AG09319 (cell line): ENCODE measurements at regions not wholly inside any gene's neighbourhood (a gene's known extent, or its start where the extent isn't known, plus 50 kb on each side); places are given as distances from the start of the nearest gene placed in this dataset.

ENCODE experiments used
- DNase-seq: peaks from one replicate; pipeline ENCODE4 v3.0.0-alpha.2; 2010; ENCODE audit warnings: low read depth; ENCODE audit errors: extremely low read depth
- CTCF ChIP-seq: IDR thresholded peaks from 2 replicates; pipeline ENCODE4 v1.5.1; 2011; ENCODE audit warnings: low read depth, mild to moderate bottlenecking, inconsistent platforms, low read length, moderate library complexity

- no peak for DNase-seq
- TF ChIP-seq CTCF: no peak
Measured at GRCh38 chr9:135346438-135347050, 133.0 kb upstream of the PPP1R26 start.

GRCh38 chr9:135347461-135347860 lies 132.1 kb upstream of the PPP1R26 start:
- TF ChIP-seq CTCF: no peak
- DNase-seq: no peak

GRCh38 chr9:135348076-135348787 lies 131.3 kb upstream of the PPP1R26 start:
- no peak for TF ChIP-seq CTCF

GRCh38 chr9:135348788-135349150 lies 130.8 kb upstream of the PPP1R26 start:
- no peak for TF ChIP-seq CTCF
- no peak for DNase-seq

More at GRCh38 chr9:135348076-135348787, 131.3 kb upstream of the PPP1R26 start:
- no peak for DNase-seq

- DNase-seq: no peak
- TF ChIP-seq CTCF: no peak
Measured at GRCh38 chr9:135349212-135350002, 130.2 kb upstream of the PPP1R26 start.

GRCh38 chr9:135350003-135350315 lies 129.6 kb upstream of the PPP1R26 start:
- no peak for DNase-seq
- TF ChIP-seq CTCF: no peak

GRCh38 chr9:135353935-135354334 lies 125.6 kb upstream of the PPP1R26 start:
- DNase-seq: no peak
- TF ChIP-seq CTCF: no peak
